Activated CD4-positive, alpha-beta T cell treated with anti-CD3 and anti-CD28 coated beads, Interleukin-2, Interleukin-6, amounts not matched to agents 100 ng/mL and 50 ng/mL, durations not matched to agents 16 hours and 8 hours (primary cell): ENCODE measurements at regions not wholly inside any gene's neighbourhood (a gene's known extent, or its start where the extent isn't known, plus 50 kb on each side); places are given as distances from the start of the nearest gene placed in this dataset.
"Not testable (repeated sequence)": the region's sequence is repeated elsewhere in the genome, so short reads cannot be mapped to it uniquely, and the experiment has no call there.

Experiments used
- DNase-seq: peaks from one replicate; pipeline ENCODE4 v3.0.0-alpha.2; 2020

- no peak for DNase-seq
Observed at GRCh38 chr14:58731465-58732293, 93.9 kb downstream of the DACT1 start.

- no peak for DNase-seq
Observed at GRCh38 chr14:58732387-58732786, 94.6 kb downstream of the DACT1 start.

- peak; percentile 32 for DNase-seq
Observed at GRCh38 chr14:58733451-58734208, 95.9 kb downstream of the DACT1 start.

GRCh38 chr14:58735596-58735995, 97.8 kb downstream of the DACT1 start:
- no peak for DNase-seq

- no peak for DNase-seq
Observed at GRCh38 chr14:58736606-58737005, 98.8 kb downstream of the DACT1 start.

- no peak for DNase-seq
Observed at GRCh38 chr14:58737511-58737910, 99.7 kb downstream of the DACT1 start.

GRCh38 chr14:58738189-58738836, 100.6 kb downstream of the DACT1 start:
- DNase-seq, result no peak

GRCh38 chr14:58738876-58739275, 101.1 kb downstream of the DACT1 start:
- DNase-seq, result no peak

GRCh38 chr14:58739674-58740073, 101.9 kb downstream of the DACT1 start:
- no peak for DNase-seq

- no peak for DNase-seq
Observed at GRCh38 chr14:58740379-58740935, 102.7 kb downstream of the DACT1 start.

GRCh38 chr14:58744801-58745394, 107.1 kb downstream of the DACT1 start:
- DNase-seq, result no peak

- DNase-seq, result no peak
Observed at GRCh38 chr14:58746261-58746660, 108.5 kb downstream of the DACT1 start.

- no peak for DNase-seq
Observed at GRCh38 chr14:58746701-58747100, 108.9 kb downstream of the DACT1 start.

- no peak for DNase-seq
Observed at GRCh38 chr14:58747181-58747580, 109.4 kb downstream of the DACT1 start.

- DNase-seq, result not testable (repeated sequence)
Observed at GRCh38 chr14:58748251-58748650, 110.5 kb downstream of the DACT1 start.

GRCh38 chr14:58749066-58749669, 111.4 kb downstream of the DACT1 start:
- DNase-seq, result peak; percentile 77

GRCh38 chr14:58750321-58751269, 112.8 kb downstream of the DACT1 start:
- no peak for DNase-seq

GRCh38 chr14:58751788-58752187, 114.0 kb downstream of the DACT1 start:
- no peak for DNase-seq

GRCh38 chr14:58752289-58752688, 114.5 kb downstream of the DACT1 start:
- no peak for DNase-seq

GRCh38 chr14:58752771-58753201, 115.0 kb downstream of the DACT1 start:
- no peak for DNase-seq
